Neural crest cell (in vitro differentiated cells): ENCODE measurements at regions not wholly inside any gene's neighbourhood (a gene's known extent, or its start where the extent isn't known, plus 50 kb on each side); places are given as distances from the start of the nearest gene placed in this dataset.
"Not testable (repeated sequence)": the region's sequence is repeated elsewhere in the genome, so short reads cannot be mapped to it uniquely, and the experiment has no call there.

Source experiments
- DNase-seq: peaks from one replicate; pipeline ENCODE4 v3.0.0; 2021; ENCODE audit warnings: low read depth, mixed read lengths, low spot score
- H3K27ac Mint-ChIP-seq: one replicate; pipeline ENCODE4 v1.8.0; 2021; ENCODE audit warnings: mild to moderate bottlenecking, mixed read lengths; ENCODE audit not compliant: unreplicated experiment
- H3K27me3 Mint-ChIP-seq: 2 replicates; pipeline ENCODE4 v1.8.0; 2021; ENCODE audit warnings: low read depth, mild to moderate bottlenecking, mixed read lengths
- H3K36me3 Mint-ChIP-seq: 2 replicates; pipeline ENCODE4 v1.8.0; 2021; ENCODE audit warnings: low read depth, mild to moderate bottlenecking, mixed read lengths
- H3K4me1 Mint-ChIP-seq: 2 replicates; pipeline ENCODE4 v1.8.0; 2021; ENCODE audit warnings: mixed read lengths
- H3K4me3 Mint-ChIP-seq: one replicate; pipeline ENCODE4 v1.8.0; 2021; ENCODE audit warnings: mild to moderate bottlenecking, mixed read lengths
- H3K9me3 Mint-ChIP-seq: 2 replicates; pipeline ENCODE4 v1.8.0; 2021; ENCODE audit warnings: mixed read lengths
- CTCF ChIP-seq: fragments of 200-600 bp; sonication (generic); conservative IDR thresholded peaks from 2 replicates; pipeline ENCODE4 v1.5.0; 2021; ENCODE audit warnings: antibody characterized with exemption, mild to moderate bottlenecking

- H3K27me3 Mint-ChIP-seq = no peaks in the 10 kb centered on the region
- H3K4me1 Mint-ChIP-seq = no peaks in the 10 kb centered on the region
- DNase-seq = no peak
- peaks cover 2% of the 10 kb centered on the region for H3K9me3 Mint-ChIP-seq
- TF ChIP-seq CTCF = no peak
- H3K36me3 Mint-ChIP-seq = no peaks in the 10 kb centered on the region
- no peak overlapping the region for H3K27ac Mint-ChIP-seq
- H3K4me3 Mint-ChIP-seq = no peak overlapping the region
Measured at GRCh38 chr12:75739912-75740311, 228.5 kb upstream of the KRR1 start.

GRCh38 chr12:75739098-75739497 lies 227.7 kb upstream of the KRR1 start:
- DNase-seq, H3K9me3 Mint-ChIP-seq, H3K36me3 Mint-ChIP-seq, H3K27ac Mint-ChIP-seq, H3K4me3 Mint-ChIP-seq, H3K4me1 Mint-ChIP-seq, H3K27me3 Mint-ChIP-seq: not testable (repeated sequence)

GRCh38 chr12:75738486-75738885 lies 227.1 kb upstream of the KRR1 start:
- no peak overlapping the region for H3K4me3 Mint-ChIP-seq
- TF ChIP-seq CTCF = no peak
- no peak overlapping the region for H3K27ac Mint-ChIP-seq
- peaks cover 2% of the 10 kb centered on the region for H3K9me3 Mint-ChIP-seq
- H3K27me3 Mint-ChIP-seq = no peaks in the 10 kb centered on the region
- H3K4me1 Mint-ChIP-seq = peaks cover 5% of the 10 kb centered on the region
- H3K36me3 Mint-ChIP-seq = no peaks in the 10 kb centered on the region
- DNase-seq = no peak

GRCh38 chr12:75735853-75736252 lies 224.4 kb upstream of the KRR1 start:
- no peak for DNase-seq
- TF ChIP-seq CTCF = no peak
- no peaks in the 10 kb centered on the region for H3K27me3 Mint-ChIP-seq
- H3K4me3 Mint-ChIP-seq = no peak overlapping the region
- peaks cover 3% of the 10 kb centered on the region for H3K9me3 Mint-ChIP-seq
- no peak overlapping the region for H3K27ac Mint-ChIP-seq
- H3K36me3 Mint-ChIP-seq = no peaks in the 10 kb centered on the region
- H3K4me1 Mint-ChIP-seq = peaks cover 7% of the 10 kb centered on the region

- Mint-ChIP-seq H3K36me3 (no peaks in the 10 kb centered on the region), H3K4me1 (peaks cover 28% of the 10 kb centered on the region), H3K27ac (peak overlapping the region; percentile 71), H3K9me3 (peaks cover 3% of the 10 kb centered on the region), H3K27me3 (no peaks in the 10 kb centered on the region), H3K4me3 (no peak overlapping the region)
- TF ChIP-seq CTCF = no peak
- no peak for DNase-seq
Measured at GRCh38 chr12:75728826-75729225, 217.4 kb upstream of the KRR1 start.

- DNase-seq = no peak
- no peaks in the 10 kb centered on the region for H3K9me3 Mint-ChIP-seq
- TF ChIP-seq CTCF = no peak
- H3K27ac Mint-ChIP-seq = peak overlapping the region; percentile 9
- no peak overlapping the region for H3K4me3 Mint-ChIP-seq
- H3K4me1 Mint-ChIP-seq = peaks cover 33% of the 10 kb centered on the region
- H3K27me3 Mint-ChIP-seq = no peaks in the 10 kb centered on the region
- H3K36me3 Mint-ChIP-seq = no peaks in the 10 kb centered on the region
Measured at GRCh38 chr12:75727577-75727976, 216.2 kb upstream of the KRR1 start.
